B cell (primary cell): ENCODE measurements at regions not wholly inside any gene's neighbourhood (a gene's known extent, or its start where the extent isn't known, plus 50 kb on each side); places are given as distances from the start of the nearest gene placed in this dataset.

Experiments
- CTCF ChIP-seq: fragments of 200-600 bp; IDR thresholded peaks from one replicate; pipeline ENCODE4 v1.8.0; 2022; ENCODE audit warnings: antibody characterized with exemption, mild to moderate bottlenecking
- EZH2 ChIP-seq: IDR thresholded peaks from 2 replicates; pipeline ENCODE4 v1.6.1; 2012; ENCODE audit warnings: borderline replicate concordance, low read depth, mild to moderate bottlenecking, moderate library complexity, low read length; ENCODE audit not compliant: insufficient read depth, poor library complexity, severe bottlenecking

GRCh38 chr10:28971255-28971654 is 293.9 kb downstream of the BAMBI start:
- TF ChIP-seq CTCF (no peak), EZH2 (no peak)
